MV-4-11 (cell line): ENCODE measurements at regions not wholly inside any gene's neighbourhood (a gene's known extent, or its start where the extent isn't known, plus 50 kb on each side); places are given as distances from the start of the nearest gene placed in this dataset.

ENCODE experiments used
- DNase-seq: peaks from one replicate; lab custom pipeline; 2025; lab: John Stamatoyannopoulos, UW

GRCh38 chr13:47829690-47830089, 171.4 kb downstream of the SUCLA2 start:
- no peak for DNase-seq

GRCh38 chr13:47826471-47826870, 174.6 kb downstream of the SUCLA2 start:
- no peak for DNase-seq

- no peak for DNase-seq
Measured at GRCh38 chr13:47822036-47822435, 179.0 kb downstream of the SUCLA2 start.

GRCh38 chr13:47816831-47817230, 184.2 kb downstream of the SUCLA2 start:
- DNase-seq, result no peak

GRCh38 chr13:47813718-47814117, 187.4 kb downstream of the SUCLA2 start:
- DNase-seq, result no peak

GRCh38 chr13:47809411-47809810, 191.7 kb downstream of the SUCLA2 start:
- DNase-seq, result no peak

GRCh38 chr13:47803131-47803530, 197.9 kb downstream of the SUCLA2 start:
- DNase-seq, result no peak

GRCh38 chr13:47801555-47801954, 199.5 kb downstream of the SUCLA2 start:
- no peak for DNase-seq

GRCh38 chr13:47800593-47800992, 200.5 kb downstream of the SUCLA2 start:
- DNase-seq, result no peak

- DNase-seq, result peak; percentile 19
Measured at GRCh38 chr13:47798906-47799305, 202.2 kb downstream of the SUCLA2 start.

- DNase-seq, result no peak
Measured at GRCh38 chr13:47798194-47798593, 202.9 kb downstream of the SUCLA2 start.

GRCh38 chr13:47796816-47797215, 204.3 kb downstream of the SUCLA2 start:
- DNase-seq, result no peak

GRCh38 chr13:47794963-47795362, 206.1 kb downstream of the SUCLA2 start:
- DNase-seq, result peak; percentile 25

GRCh38 chr13:47790755-47791154, 210.3 kb downstream of the SUCLA2 start:
- no peak for DNase-seq

GRCh38 chr13:47788844-47789243, 212.2 kb downstream of the SUCLA2 start:
- DNase-seq, result no peak

- DNase-seq, result no peak
Measured at GRCh38 chr13:47774671-47774994, 226.4 kb downstream of the SUCLA2 start.

- DNase-seq, result no peak
Measured at GRCh38 chr13:47764817-47765216, 236.3 kb downstream of the SUCLA2 start.

- DNase-seq, result no peak
Measured at GRCh38 chr13:47757466-47758080, 243.5 kb downstream of the SUCLA2 start.

- no peak for DNase-seq
Measured at GRCh38 chr13:47747901-47748300, 253.2 kb downstream of the SUCLA2 start.

GRCh38 chr13:47726394-47726793, 274.7 kb downstream of the SUCLA2 start:
- no peak for DNase-seq

- DNase-seq, result no peak
Measured at GRCh38 chr13:47723898-47724297, 277.2 kb downstream of the SUCLA2 start.

- DNase-seq, result no peak
Measured at GRCh38 chr13:47719164-47719563, 281.9 kb downstream of the SUCLA2 start.

- no peak for DNase-seq
Measured at GRCh38 chr13:47718556-47718955, 282.5 kb downstream of the SUCLA2 start.

GRCh38 chr13:47708386-47708785, 292.7 kb downstream of the SUCLA2 start:
- DNase-seq, result no peak

GRCh38 chr13:47707414-47707813, 293.7 kb downstream of the SUCLA2 start:
- DNase-seq, result no peak
